Panc1 (cell line): ENCODE measurements at regions not wholly inside any gene's neighbourhood (a gene's known extent, or its start where the extent isn't known, plus 50 kb on each side); places are given as distances from the start of the nearest gene placed in this dataset.

Experiments
- ATAC-seq: fragments of 200-7000 bp; cut with Tn5 transposase; 2 replicates; pipeline ENCODE4 v1.9.1; 2020; ENCODE audit warnings: mild to moderate bottlenecking, moderate library complexity
- BruUV-seq: library from RNA; stranded (reverse); fragments of 400-500 nt; replicated peaks from 2 replicates; lab custom pipeline; 2021; lab: Mats Ljungman, UMichigan
- CTCF ChIA-PET: fragments of 300-600 bp; sonication (Branson Sonifier 250); formaldehyde crosslinking; loops from one replicate; lab custom pipeline; 2022; ENCODE audit warnings: antibody characterized with exemption; lab: Charles Lee
- POLR2A ChIA-PET: fragments of 300-600 bp; sonication (Branson Sonifier 250); formaldehyde crosslinking; loops from one replicate; lab custom pipeline; 2022; ENCODE audit warnings: antibody characterized with exemption; lab: Charles Lee
- DNase-seq: peaks from one replicate; pipeline ENCODE4 v3.0.0-alpha.2; 2010; ENCODE audit warnings: low read depth, low spot score
- H3K27ac ChIP-seq: 2 replicates; pipeline ENCODE4 v1.5.1; 2011; ENCODE audit warnings: mild to moderate bottlenecking, low read length, inconsistent platforms
- H3K27me3 ChIP-seq: fragments of 200-500 bp; sonication (Bioruptor generic); 2 replicates; pipeline ENCODE4 v1.6.0; 2014; ENCODE audit warnings: low read length, inconsistent platforms; ENCODE audit not compliant: control insufficient read depth, insufficient read depth
- H3K36me3 ChIP-seq: fragments of 200-500 bp; sonication (Bioruptor generic); 2 replicates; pipeline ENCODE4 v1.5.1; 2014; ENCODE audit warnings: inconsistent platforms, mild to moderate bottlenecking, low read length, moderate library complexity; ENCODE audit not compliant: control insufficient read depth, insufficient read depth
- H3K4me1 ChIP-seq: 2 replicates; pipeline ENCODE4 v1.5.1; 2011; ENCODE audit warnings: inconsistent platforms, mild to moderate bottlenecking, low read length, moderate library complexity; ENCODE audit not compliant: control insufficient read depth, insufficient read depth
- H3K4me3 ChIP-seq, 2 experiments: 2 replicates each; pipeline ENCODE4 v1.5.1; 2011 to 2012; ENCODE audit warnings: low read depth in 2 of 2, low read length in 2 of 2, mild to moderate bottlenecking in 2 of 2, inconsistent platforms in 1 of 2, moderate library complexity in 1 of 2
- H3K9me3 ChIP-seq: fragments of 200-500 bp; sonication (Bioruptor generic); 2 replicates; pipeline ENCODE4 v1.5.1; 2014; ENCODE audit warnings: low read depth, mild to moderate bottlenecking, inconsistent platforms, low read length, moderate library complexity; ENCODE audit not compliant: control insufficient read depth, insufficient read depth
- CTCF ChIP-seq: fragments of 450-650 bp; IDR thresholded peaks from 2 replicates; pipeline ENCODE4 v1.5.1; 2017; ENCODE audit warnings: mild to moderate bottlenecking
- POLR2AphosphoS5 ChIP-seq: IDR thresholded peaks from 2 replicates; pipeline ENCODE4 v1.6.1; 2012; ENCODE audit warnings: mild to moderate bottlenecking, low read depth, low read length, moderate library complexity
- REST ChIP-seq, 2 experiments: IDR thresholded peaks; 2 replicates each; pipeline ENCODE4 v1.6.1; 2011 to 2012; ENCODE audit warnings: low read depth in 2 of 2, control low read depth in 1 of 2, low read length in 1 of 2, mild to moderate bottlenecking in 1 of 2, moderate library complexity in 1 of 2; ENCODE audit not compliant: insufficient read depth in 1 of 2
- SIN3A ChIP-seq: IDR thresholded peaks from 2 replicates; pipeline ENCODE4 v1.6.1; 2012; ENCODE audit warnings: low read depth, mild to moderate bottlenecking, low read length, moderate library complexity, borderline replicate concordance; ENCODE audit not compliant: insufficient read depth
- TCF7L2 ChIP-seq: IDR thresholded peaks from 2 replicates; pipeline ENCODE4 v1.6.1; 2011; ENCODE audit warnings: mild to moderate bottlenecking, low read depth, low read length, inconsistent platforms
- in situ Hi-C: cut with HindIII; loops from 2 replicates; pipeline ENCODE4 v1.10.0; 2016; ENCODE audit warnings: low sequenced_read_pairs, low pct_unique_long_range_greater_than_20kb
- intact Hi-C: fragments of 100-400 bp; cut with micrococcal nuclease; formaldehyde crosslinking; loops from one replicate; pipeline ENCODE4 v1.10.0; 2022; ENCODE audit not compliant: unreplicated experiment

GRCh38 chr2:199019898-199020507 lies 437.7 kb downstream of the SATB2 start:
- DNase-seq: no peak

GRCh38 chr2:199018826-199019225 lies 438.9 kb downstream of the SATB2 start:
- ChIA-PET CTCF (no interaction called here), POLR2A (no interaction called here)
- Histone ChIP-seq H3K9me3 (no peaks in the 10 kb centered on the region), H3K4me1 (no peaks in the 10 kb centered on the region), H3K36me3 (no peaks in the 10 kb centered on the region; the same call in 1 of the 2 replicates), H3K27me3 (no peaks in the 10 kb centered on the region), H3K4me3 (no peak overlapping the region), H3K27ac (no peak overlapping the region)
- ATAC-seq (no peak), DNase-seq (no peak)
- intact Hi-C loops (no loop called here), in situ Hi-C loops (no loop called here)
- no TSS peak for BruUV-seq
- no peak for TF ChIP-seq REST (IDR thresholded peaks at IDR 0.05; ENCODE audit: insufficient read depth in 1 of 2, low read depth in 2 of 2, low read length in 1 of 2)
- no peak for TF ChIP-seq TCF7L2
- TF ChIP-seq POLR2AphosphoS5: no peak
- TF ChIP-seq SIN3A: no peak
- no peak for TF ChIP-seq CTCF

More at GRCh38 chr2:199019898-199020507, 437.7 kb downstream of the SATB2 start:
- POLR2A ChIA-PET: interaction anchor here (0.6 kb wide), 1 partner anchor 154 kb away, joined by 10 read pairs; no protein-coding TSS in a partner anchor
- no peak for ATAC-seq
- no peaks in the 10 kb centered on the region for H3K27me3 ChIP-seq
- H3K4me1 ChIP-seq: no peaks in the 10 kb centered on the region
- H3K9me3 ChIP-seq: no peaks in the 10 kb centered on the region
- no peak overlapping the region for H3K27ac ChIP-seq
- intact Hi-C loops: no loop called here
- no TSS peak for BruUV-seq
- peak; percentile 52 for TF ChIP-seq CTCF
- no peak for TF ChIP-seq TCF7L2
- H3K36me3 ChIP-seq: no peaks in the 10 kb centered on the region; the same call in 1 of the 2 replicates
- CTCF ChIA-PET: no interaction called here
- in situ Hi-C loops: no loop called here
- no peak overlapping the region for H3K4me3 ChIP-seq
